NT2/D1 (cell line): ENCODE measurements at regions not wholly inside any gene's neighbourhood (a gene's known extent, or its start where the extent isn't known, plus 50 kb on each side); places are given as distances from the start of the nearest gene placed in this dataset.

Experiments
- DNase-seq: peaks from one replicate; pipeline ENCODE4 v3.0.0-alpha.2; 2011; ENCODE audit warnings: low read depth, low spot score
- H3K27me3 ChIP-seq: 2 replicates; pipeline ENCODE4 v1.6.0; 2011; ENCODE audit warnings: mild to moderate bottlenecking; ENCODE audit not compliant: insufficient read length, insufficient read depth
- H3K36me3 ChIP-seq: 2 replicates; pipeline ENCODE4 v1.6.1; 2011; ENCODE audit warnings: mild to moderate bottlenecking, low read length, mixed read lengths; ENCODE audit not compliant: insufficient read depth, insufficient read length
- H3K4me1 ChIP-seq: 2 replicates; pipeline ENCODE4 v1.5.1; 2011; ENCODE audit not compliant: insufficient read depth, insufficient read length
- H3K4me3 ChIP-seq: 2 replicates; pipeline ENCODE4 v1.5.1; 2011; ENCODE audit warnings: low read depth; ENCODE audit not compliant: insufficient read length
- H3K9ac ChIP-seq: 2 replicates; pipeline ENCODE4 v1.6.0; 2011; ENCODE audit warnings: low read depth; ENCODE audit not compliant: insufficient read length
- H3K9me3 ChIP-seq: 2 replicates; pipeline ENCODE4 v1.5.1; 2011; ENCODE audit warnings: mild to moderate bottlenecking, low read length; ENCODE audit not compliant: insufficient read depth
- SUZ12 ChIP-seq: IDR thresholded peaks from 2 replicates; pipeline ENCODE4 v1.6.1; 2011; ENCODE audit not compliant: insufficient read length, insufficient read depth; ENCODE audit errors: extremely low read depth
- YY1 ChIP-seq: IDR thresholded peaks from 2 replicates; pipeline ENCODE4 v1.6.1; 2011; ENCODE audit not compliant: insufficient read length, insufficient read depth
- ZNF274 ChIP-seq: IDR thresholded peaks from 2 replicates; pipeline ENCODE4 v1.6.1; 2011; ENCODE audit warnings: mild to moderate bottlenecking, low read depth, low read length

DNA sequence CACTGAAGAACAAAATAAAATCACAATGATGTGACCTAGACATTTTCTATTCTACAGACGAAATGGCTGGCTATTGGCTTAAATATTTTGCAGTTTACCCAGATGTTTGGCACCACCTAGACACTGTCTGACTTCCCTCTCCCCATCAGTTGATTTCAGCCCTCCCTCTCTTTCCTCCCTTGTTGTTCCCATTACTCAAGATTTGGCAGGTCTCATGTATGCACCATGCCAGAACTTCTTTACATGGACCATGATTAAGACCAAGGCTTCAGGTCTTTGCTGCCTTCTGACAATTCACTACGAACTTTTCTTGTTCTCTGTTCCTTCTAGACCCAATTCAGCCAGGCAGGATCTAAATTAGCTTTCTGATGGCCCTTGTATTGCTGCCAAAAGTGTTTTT lies 66.6 kb upstream of the GDNF start:
- DNase-seq = no peak
- H3K4me1 ChIP-seq = no peaks in the 10 kb centered on the region
- no peak overlapping the region for H3K4me3 ChIP-seq
- H3K9me3 ChIP-seq = no peaks in the 10 kb centered on the region
- no peak for TF ChIP-seq YY1
- TF ChIP-seq ZNF274 = no peak
- TF ChIP-seq SUZ12 = no peak
- no peaks in the 10 kb centered on the region for H3K27me3 ChIP-seq
- H3K36me3 ChIP-seq = no peaks in the 10 kb centered on the region
- H3K9ac ChIP-seq = no peak overlapping the region

DNA sequence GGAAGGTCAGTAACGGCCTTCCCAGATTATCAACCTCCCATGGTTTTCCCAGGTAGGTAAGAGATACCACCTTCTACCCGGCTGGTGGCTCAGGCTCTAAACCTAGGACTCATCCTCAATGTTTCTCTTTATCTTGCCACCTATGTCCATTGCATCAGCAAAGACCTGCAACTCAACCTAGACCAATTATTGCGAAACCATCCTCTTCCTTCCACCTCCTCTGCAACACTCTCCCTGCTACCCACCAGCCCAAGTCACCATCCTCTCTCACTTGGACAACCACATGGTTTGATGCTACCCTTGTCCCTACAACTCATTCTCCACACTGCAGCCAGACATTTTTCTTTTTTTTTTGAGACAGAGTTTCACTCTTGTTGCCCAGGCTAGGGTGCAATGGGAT lies 65.4 kb upstream of the GDNF start:
- Histone ChIP-seq H3K4me3 (no peak overlapping the region), H3K36me3 (no peaks in the 10 kb centered on the region), H3K4me1 (no peaks in the 10 kb centered on the region), H3K9ac (no peak overlapping the region), H3K9me3 (no peaks in the 10 kb centered on the region), H3K27me3 (no peaks in the 10 kb centered on the region)
- TF ChIP-seq ZNF274 (no peak), YY1 (no peak), SUZ12 (no peak)
- DNase-seq = no peak

DNA sequence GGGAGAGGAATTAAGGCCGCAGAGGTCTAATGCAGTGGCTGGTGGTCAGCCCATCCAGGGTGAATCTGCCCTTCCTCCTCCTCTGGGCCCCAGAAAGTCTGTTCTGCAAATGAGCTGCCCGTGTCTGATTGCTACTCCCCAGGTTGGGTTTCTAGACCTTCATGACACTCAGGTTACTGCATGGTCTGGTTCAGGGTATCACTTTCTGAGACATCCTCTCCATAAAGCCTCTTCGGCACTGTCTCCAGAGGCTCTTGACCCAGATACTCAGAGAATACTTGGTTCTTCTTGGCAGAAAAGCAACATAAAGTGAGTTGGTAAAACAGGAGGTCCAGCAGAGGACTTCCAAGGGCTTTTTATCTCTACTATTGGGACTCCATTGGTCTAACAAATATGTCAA lies 62.5 kb upstream of the GDNF start:
- H3K36me3 ChIP-seq = no peaks in the 10 kb centered on the region
- no peak overlapping the region for H3K4me3 ChIP-seq
- no peaks in the 10 kb centered on the region for H3K9me3 ChIP-seq
- no peak for DNase-seq
- no peak for TF ChIP-seq ZNF274
- no peak for TF ChIP-seq YY1
- TF ChIP-seq SUZ12 = no peak
- H3K27me3 ChIP-seq = no peaks in the 10 kb centered on the region
- no peak overlapping the region for H3K9ac ChIP-seq
- no peaks in the 10 kb centered on the region for H3K4me1 ChIP-seq

DNA sequence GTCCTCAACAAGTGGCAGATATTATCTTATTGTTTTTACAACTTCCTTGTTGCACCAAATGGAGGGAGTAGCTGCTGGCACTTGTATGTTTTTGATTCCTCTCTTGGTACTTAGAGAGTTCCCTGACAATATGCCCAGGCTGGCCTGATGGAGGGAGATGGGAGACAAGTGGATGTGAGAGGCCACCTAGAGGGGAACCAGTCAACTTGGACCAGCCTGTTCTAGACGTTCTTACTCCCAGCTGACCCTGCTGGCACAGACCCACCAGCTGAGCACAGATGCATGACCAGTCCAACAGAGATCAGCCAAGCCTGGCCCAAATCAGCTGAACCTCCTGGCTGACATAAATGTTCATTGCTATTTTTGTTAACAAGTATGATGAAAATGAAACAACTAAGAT lies 60.9 kb upstream of the GDNF start:
- Histone ChIP-seq H3K27me3 (no peaks in the 10 kb centered on the region), H3K36me3 (no peaks in the 10 kb centered on the region), H3K9ac (no peak overlapping the region), H3K4me3 (no peak overlapping the region), H3K4me1 (no peaks in the 10 kb centered on the region), H3K9me3 (no peaks in the 10 kb centered on the region)
- DNase-seq = no peak
- no peak for TF ChIP-seq YY1
- TF ChIP-seq SUZ12 = no peak

DNA sequence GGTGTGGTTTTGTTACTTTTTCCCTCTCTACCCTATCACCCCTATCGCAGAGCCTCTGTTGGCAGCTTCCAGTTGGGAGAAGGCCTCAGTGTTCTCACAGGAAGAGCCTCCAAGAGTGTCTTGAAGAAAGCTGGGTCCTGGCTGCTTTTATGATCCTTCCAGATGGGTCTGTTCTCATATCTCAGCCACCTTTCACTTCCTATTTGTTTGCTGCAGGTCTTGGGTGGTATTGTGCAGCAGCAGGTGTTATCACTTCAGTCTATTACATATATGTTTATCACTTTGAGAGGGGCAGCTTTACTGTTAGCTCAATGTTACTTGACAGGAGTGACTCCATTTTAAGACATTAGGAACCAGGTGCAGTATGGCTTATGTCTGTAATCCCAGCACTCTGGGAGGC lies 59.2 kb upstream of the GDNF start:
- no peaks in the 10 kb centered on the region for H3K4me1 ChIP-seq

DNA sequence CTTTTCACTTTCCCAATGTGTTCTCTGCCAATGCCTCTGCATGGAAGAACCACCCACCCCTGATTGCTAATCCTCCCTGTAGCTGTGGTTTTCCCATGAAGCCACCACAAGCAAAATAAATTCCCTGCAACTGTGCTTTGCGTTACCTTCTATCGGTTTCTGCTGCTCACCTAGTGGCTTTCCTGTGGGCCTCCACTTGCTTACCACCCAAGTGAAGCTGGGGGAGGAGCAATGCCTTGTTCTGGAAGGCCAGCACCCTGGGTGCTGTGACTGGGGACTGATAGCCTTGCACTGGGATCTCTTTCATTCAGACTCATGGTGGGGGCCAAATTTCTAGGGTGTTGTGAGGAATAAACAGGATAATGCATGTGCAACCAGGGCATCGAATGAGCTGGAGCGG lies 56.3 kb upstream of the GDNF start:
- Histone ChIP-seq H3K4me3 (no peak overlapping the region), H3K4me1 (no peaks in the 10 kb centered on the region), H3K9me3 (0 out of 2 replicates have a peak, but pooled peaks cover 4% of the 10 kb centered on the region), H3K27me3 (no peaks in the 10 kb centered on the region), H3K9ac (no peak overlapping the region), H3K36me3 (no peaks in the 10 kb centered on the region)
- DNase-seq = no peak
- no peak for TF ChIP-seq SUZ12
- no peak for TF ChIP-seq ZNF274
- TF ChIP-seq YY1 = no peak

More for the DNA sequence above, 59.2 kb upstream of the GDNF start:
- no peak for DNase-seq
- no peaks in the 10 kb centered on the region for H3K27me3 ChIP-seq
- H3K36me3 ChIP-seq = no peaks in the 10 kb centered on the region
- no peak for TF ChIP-seq YY1
- TF ChIP-seq ZNF274 = no peak
- no peak for TF ChIP-seq SUZ12
- no peak overlapping the region for H3K4me3 ChIP-seq
- 0 out of 2 replicates have a peak, but pooled peaks cover 3% of the 10 kb centered on the region for H3K9me3 ChIP-seq
- H3K9ac ChIP-seq = no peak overlapping the region

DNA sequence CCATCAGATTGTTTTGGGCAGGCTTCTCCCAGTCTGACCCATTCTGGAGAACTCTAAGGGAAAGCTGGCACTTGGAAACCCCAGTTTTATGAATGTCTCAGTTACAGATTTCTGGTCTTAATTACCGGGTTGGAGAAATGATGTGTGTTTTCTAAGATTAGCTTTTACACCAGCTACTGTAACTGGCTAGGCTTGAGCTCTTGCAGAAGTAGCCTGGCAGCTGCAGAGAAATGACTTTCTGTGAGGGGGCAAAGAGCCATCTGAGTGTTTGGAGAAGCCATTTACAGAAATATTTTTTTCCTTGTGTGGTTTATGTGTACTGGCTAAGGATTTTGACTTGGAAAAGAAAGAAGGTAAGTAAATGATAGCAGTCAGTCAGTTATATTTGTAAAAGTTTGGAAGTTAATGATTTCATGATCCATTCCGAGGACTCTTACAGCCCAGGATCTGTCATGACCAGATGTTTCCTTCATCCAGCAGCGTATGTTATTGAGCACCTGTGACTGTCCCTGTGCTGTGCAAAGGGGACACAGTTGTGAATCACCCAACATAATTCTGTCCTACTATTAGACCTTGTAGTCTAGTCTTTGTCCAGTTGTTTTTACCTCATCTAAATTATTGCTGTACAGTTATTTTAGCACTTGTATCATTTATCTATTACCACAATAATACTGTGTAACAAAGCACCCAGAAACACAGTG lies 53.7 kb upstream of the GDNF start:
- Histone ChIP-seq H3K4me1 (no peaks in the 10 kb centered on the region), H3K36me3 (no peaks in the 10 kb centered on the region), H3K9me3 (peaks cover 4% of the 10 kb centered on the region; the same call in 1 of the 2 replicates), H3K27me3 (no peaks in the 10 kb centered on the region), H3K9ac (no peak overlapping the region), H3K4me3 (no peak overlapping the region)
- no peak for DNase-seq
- TF ChIP-seq SUZ12 (no peak), ZNF274 (no peak)

DNA sequence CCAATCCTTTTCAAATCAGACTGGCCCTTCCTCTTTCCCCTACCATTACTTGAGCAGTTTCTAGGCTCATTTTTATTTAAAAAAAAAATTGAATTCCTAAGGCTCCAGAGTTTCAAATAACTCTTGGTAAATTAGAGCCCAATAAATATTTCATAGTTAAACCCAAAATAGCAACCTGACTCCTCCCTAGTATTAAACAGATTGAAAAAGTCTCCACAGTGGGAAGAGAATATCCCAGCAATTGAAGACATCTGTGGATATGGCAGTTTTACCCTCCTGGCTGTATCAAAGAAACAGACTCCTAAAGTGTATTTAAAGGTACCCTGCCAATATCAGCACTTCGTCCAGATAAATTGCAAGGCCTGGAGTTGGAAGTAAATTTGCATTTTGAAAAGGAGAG lies 52.7 kb upstream of the GDNF start:
- Histone ChIP-seq H3K27me3 (no peaks in the 10 kb centered on the region), H3K36me3 (no peaks in the 10 kb centered on the region), H3K4me1 (no peaks in the 10 kb centered on the region), H3K9me3 (peaks cover 4% of the 10 kb centered on the region; the same call in 1 of the 2 replicates), H3K4me3 (no peak overlapping the region), H3K9ac (no peak overlapping the region)
- no peak for DNase-seq
- TF ChIP-seq ZNF274 (no peak), SUZ12 (no peak), YY1 (no peak)
